Activated CD4-positive, alpha-beta memory T cell treated with anti-CD3 and anti-CD28 coated beads for 36 hours (primary cell): ENCODE measurements at regions not wholly inside any gene's neighbourhood (a gene's known extent, or its start where the extent isn't known, plus 50 kb on each side); places are given as distances from the start of the nearest gene placed in this dataset.

Source experiments
- CTCF ChIA-PET: fragments of 350-600 bp; sonication (Branson Sonifier 250); formaldehyde crosslinking; loops from one replicate; lab custom pipeline; 2021; ENCODE audit warnings: antibody characterized with exemption, inconsistent platforms; lab: Charles Lee
- POLR2A ChIA-PET: fragments of 350-600 bp; sonication (Branson Sonifier 250); formaldehyde crosslinking; loops from one replicate; lab custom pipeline; 2021; ENCODE audit warnings: antibody characterized with exemption; lab: Charles Lee
- DNase-seq: peaks from one replicate; pipeline ENCODE4 v3.0.0-alpha.2; 2020
- H3K27ac Mint-ChIP-seq: one replicate; pipeline ENCODE4 v1.8.0; 2021; ENCODE audit warnings: mixed read lengths
- H3K27me3 Mint-ChIP-seq: one replicate; pipeline ENCODE4 v1.8.0; 2021; ENCODE audit warnings: mixed read lengths
- H3K36me3 Mint-ChIP-seq: one replicate; pipeline ENCODE4 v1.8.0; 2021; ENCODE audit warnings: mixed read lengths
- H3K4me1 Mint-ChIP-seq: one replicate; pipeline ENCODE4 v1.8.0; 2021; ENCODE audit warnings: low read depth, mixed read lengths
- H3K4me3 Mint-ChIP-seq: one replicate; pipeline ENCODE4 v1.8.0; 2021; ENCODE audit warnings: mild to moderate bottlenecking, mixed read lengths
- H3K9me3 Mint-ChIP-seq: one replicate; pipeline ENCODE4 v1.8.0; 2021; ENCODE audit warnings: mixed read lengths
- intact Hi-C: fragments of 100-400 bp; cut with micrococcal nuclease; formaldehyde crosslinking; loops from one replicate; pipeline ENCODE4 v1.15.1; 2023

GRCh38 chr5:174195517-174195916 is 150.0 kb downstream of the NSG2 start:
- DNase-seq, result no peak
- intact Hi-C loops, result no loop called here
- CTCF ChIA-PET, result no interaction called here
- POLR2A ChIA-PET, result no interaction called here
- Mint-ChIP-seq H3K9me3 (no peaks in the 10 kb centered on the region), H3K36me3 (no peaks in the 10 kb centered on the region), H3K4me1 (no peaks in the 10 kb centered on the region), H3K27me3 (no peaks in the 10 kb centered on the region), H3K27ac (no peak overlapping the region), H3K4me3 (no peak overlapping the region)

GRCh38 chr5:174197929-174198328 is 152.4 kb downstream of the NSG2 start:
- no peaks in the 10 kb centered on the region for H3K4me1 Mint-ChIP-seq
- H3K9me3 Mint-ChIP-seq, result no peaks in the 10 kb centered on the region
- H3K27me3 Mint-ChIP-seq, result peaks cover 4% of the 10 kb centered on the region
- intact Hi-C loops, result no loop called here
- CTCF ChIA-PET, result no interaction called here
- POLR2A ChIA-PET, result no interaction called here
- no peak for DNase-seq
- H3K27ac Mint-ChIP-seq, result no peak overlapping the region
- no peaks in the 10 kb centered on the region for H3K36me3 Mint-ChIP-seq
- H3K4me3 Mint-ChIP-seq, result no peak overlapping the region

GRCh38 chr5:174198541-174198940 is 153.0 kb downstream of the NSG2 start:
- Mint-ChIP-seq H3K36me3 (no peaks in the 10 kb centered on the region), H3K4me3 (no peak overlapping the region), H3K4me1 (no peaks in the 10 kb centered on the region), H3K27ac (no peak overlapping the region), H3K9me3 (no peaks in the 10 kb centered on the region), H3K27me3 (peaks cover 4% of the 10 kb centered on the region)
- intact Hi-C loops, result no loop called here
- POLR2A ChIA-PET, result no interaction called here
- DNase-seq, result no peak
- CTCF ChIA-PET, result no interaction called here

GRCh38 chr5:174202996-174203395 is 157.5 kb downstream of the NSG2 start:
- CTCF ChIA-PET, result no interaction called here
- Mint-ChIP-seq H3K9me3 (no peaks in the 10 kb centered on the region), H3K27me3 (peaks cover 6% of the 10 kb centered on the region), H3K36me3 (no peaks in the 10 kb centered on the region), H3K27ac (no peak overlapping the region), H3K4me3 (no peak overlapping the region), H3K4me1 (no peaks in the 10 kb centered on the region)
- no peak for DNase-seq
- intact Hi-C loops, result no loop called here
- POLR2A ChIA-PET, result no interaction called here

- H3K27ac Mint-ChIP-seq, result no peak overlapping the region
- ChIA-PET CTCF (no interaction called here), POLR2A (no interaction called here)
- intact Hi-C loops, result no loop called here
- H3K36me3 Mint-ChIP-seq, result no peaks in the 10 kb centered on the region
- peaks cover 6% of the 10 kb centered on the region for H3K27me3 Mint-ChIP-seq
- DNase-seq, result no peak
- no peaks in the 10 kb centered on the region for H3K4me1 Mint-ChIP-seq
- no peaks in the 10 kb centered on the region for H3K9me3 Mint-ChIP-seq
- H3K4me3 Mint-ChIP-seq, result no peak overlapping the region
These were observed 159.2 kb downstream of the NSG2 start for GRCh38 chr5:174204535-174205313.

GRCh38 chr5:174205939-174206338 is 160.4 kb downstream of the NSG2 start:
- H3K27ac Mint-ChIP-seq, result no peak overlapping the region
- POLR2A ChIA-PET, result no interaction called here

GRCh38 chr5:174210596-174211276 is 165.2 kb downstream of the NSG2 start:
- Mint-ChIP-seq H3K27me3 (peaks cover 3% of the 10 kb centered on the region), H3K27ac (no peak overlapping the region), H3K36me3 (no peaks in the 10 kb centered on the region), H3K4me1 (no peaks in the 10 kb centered on the region), H3K4me3 (no peak overlapping the region), H3K9me3 (no peaks in the 10 kb centered on the region)
- ChIA-PET CTCF (no interaction called here), POLR2A (no interaction called here)
- intact Hi-C loops, result no loop called here
- DNase-seq, result no peak

More at GRCh38 chr5:174205939-174206338, 160.4 kb downstream of the NSG2 start:
- no peaks in the 10 kb centered on the region for H3K9me3 Mint-ChIP-seq
- CTCF ChIA-PET, result interaction anchor here (0.7 kb wide), 1 partner anchor 31 kb away, joined by 3 read pairs; no protein-coding TSS in a partner anchor
- H3K27me3 Mint-ChIP-seq, result peaks cover 6% of the 10 kb centered on the region
- no peaks in the 10 kb centered on the region for H3K36me3 Mint-ChIP-seq
- no peak overlapping the region for H3K4me3 Mint-ChIP-seq
- intact Hi-C loops, result no loop called here
- H3K4me1 Mint-ChIP-seq, result no peaks in the 10 kb centered on the region
- DNase-seq, result no peak

- Mint-ChIP-seq H3K4me1 (no peaks in the 10 kb centered on the region), H3K4me3 (no peak overlapping the region), H3K27ac (no peak overlapping the region), H3K36me3 (no peaks in the 10 kb centered on the region), H3K9me3 (no peaks in the 10 kb centered on the region), H3K27me3 (peaks cover 3% of the 10 kb centered on the region)
- intact Hi-C loops, result no loop called here
- DNase-seq, result no peak
- POLR2A ChIA-PET, result no interaction called here
- CTCF ChIA-PET, result no interaction called here
These were observed 165.7 kb downstream of the NSG2 start for GRCh38 chr5:174211277-174211626.

GRCh38 chr5:174217527-174217926 is 172.0 kb downstream of the NSG2 start:
- intact Hi-C loops, result no loop called here
- Mint-ChIP-seq H3K4me1 (no peaks in the 10 kb centered on the region), H3K4me3 (no peak overlapping the region), H3K27ac (no peak overlapping the region), H3K27me3 (peaks cover 2% of the 10 kb centered on the region), H3K36me3 (no peaks in the 10 kb centered on the region), H3K9me3 (peaks cover 4% of the 10 kb centered on the region)
- ChIA-PET POLR2A (no interaction called here), CTCF (no interaction called here)
- DNase-seq, result no peak

- CTCF ChIA-PET, result no interaction called here
- POLR2A ChIA-PET, result no interaction called here
- Mint-ChIP-seq H3K27ac (no peak overlapping the region), H3K9me3 (peaks cover 4% of the 10 kb centered on the region), H3K36me3 (no peaks in the 10 kb centered on the region), H3K27me3 (no peaks in the 10 kb centered on the region), H3K4me1 (no peaks in the 10 kb centered on the region), H3K4me3 (no peak overlapping the region)
- intact Hi-C loops, result no loop called here
- DNase-seq, result no peak
These were observed 172.7 kb downstream of the NSG2 start for GRCh38 chr5:174218162-174218561.

GRCh38 chr5:174220417-174220816 is 174.9 kb downstream of the NSG2 start:
- H3K27me3 Mint-ChIP-seq, result no peaks in the 10 kb centered on the region
- H3K9me3 Mint-ChIP-seq, result peaks cover 4% of the 10 kb centered on the region
- ChIA-PET CTCF (no interaction called here), POLR2A (no interaction called here)
- H3K4me1 Mint-ChIP-seq, result no peaks in the 10 kb centered on the region
- H3K4me3 Mint-ChIP-seq, result no peak overlapping the region
- no peaks in the 10 kb centered on the region for H3K36me3 Mint-ChIP-seq
- DNase-seq, result no peak
- no peak overlapping the region for H3K27ac Mint-ChIP-seq
- intact Hi-C loops, result no loop called here

- CTCF ChIA-PET, result no interaction called here
- H3K36me3 Mint-ChIP-seq, result no peaks in the 10 kb centered on the region
These were observed 175.9 kb downstream of the NSG2 start for GRCh38 chr5:174221436-174221835.

GRCh38 chr5:174221946-174222345 is 176.4 kb downstream of the NSG2 start:
- Mint-ChIP-seq H3K27me3 (peaks cover 2% of the 10 kb centered on the region), H3K4me1 (no peaks in the 10 kb centered on the region), H3K9me3 (peaks cover 4% of the 10 kb centered on the region), H3K27ac (no peak overlapping the region), H3K36me3 (no peaks in the 10 kb centered on the region), H3K4me3 (no peak overlapping the region)
- no peak for DNase-seq
- intact Hi-C loops, result no loop called here
- ChIA-PET POLR2A (no interaction called here), CTCF (no interaction called here)

More at GRCh38 chr5:174221436-174221835, 175.9 kb downstream of the NSG2 start:
- no peak for DNase-seq
- no peaks in the 10 kb centered on the region for H3K4me1 Mint-ChIP-seq
- POLR2A ChIA-PET, result no interaction called here
- H3K27ac Mint-ChIP-seq, result no peak overlapping the region
- no peaks in the 10 kb centered on the region for H3K27me3 Mint-ChIP-seq
- H3K9me3 Mint-ChIP-seq, result peaks cover 4% of the 10 kb centered on the region
- intact Hi-C loops, result no loop called here
- no peak overlapping the region for H3K4me3 Mint-ChIP-seq
